Cerebellar cortex (tissue), 1 donor: ENCODE measurements at regions not wholly inside any gene's neighbourhood (a gene's known extent, or its start where the extent isn't known, plus 50 kb on each side); places are given as distances from the start of the nearest gene placed in this dataset.

Experiments used
- DNase-seq: peaks from one replicate; pipeline ENCODE4 v3.0.0-alpha.2; 2015; ENCODE audit warnings: low spot score

GRCh38 chr2:9772035-9772998 lies 71.0 kb upstream of the TAF1B start:
- no peak for DNase-seq

GRCh38 chr2:9772999-9773902 lies 70.0 kb upstream of the TAF1B start:
- DNase-seq: no peak

GRCh38 chr2:9773903-9774239 lies 69.4 kb upstream of the TAF1B start:
- DNase-seq: no peak

GRCh38 chr2:9774266-9774665 lies 69.0 kb upstream of the TAF1B start:
- no peak for DNase-seq

- no peak for DNase-seq
These were observed 67.9 kb upstream of the TAF1B start for GRCh38 chr2:9775351-9775750.

GRCh38 chr2:9775999-9776712 lies 67.1 kb upstream of the TAF1B start:
- DNase-seq: no peak

- DNase-seq: no peak
These were observed 66.2 kb upstream of the TAF1B start for GRCh38 chr2:9777081-9777480.

- no peak for DNase-seq
These were observed 65.3 kb upstream of the TAF1B start for GRCh38 chr2:9778012-9778411.

- DNase-seq: no peak
These were observed 64.6 kb upstream of the TAF1B start for GRCh38 chr2:9778471-9779316.

GRCh38 chr2:9779596-9780264 lies 63.5 kb upstream of the TAF1B start:
- no peak for DNase-seq

GRCh38 chr2:9780368-9781130 lies 62.7 kb upstream of the TAF1B start:
- DNase-seq: no peak

- DNase-seq: no peak
These were observed 62.0 kb upstream of the TAF1B start for GRCh38 chr2:9781252-9781651.

GRCh38 chr2:9782197-9782719 lies 61.0 kb upstream of the TAF1B start:
- DNase-seq: peak; percentile 73

GRCh38 chr2:9789371-9789770 lies 53.9 kb upstream of the TAF1B start:
- no peak for DNase-seq

- no peak for DNase-seq
These were observed 52.5 kb upstream of the TAF1B start for GRCh38 chr2:9790702-9791225.

GRCh38 chr2:9791711-9792110 lies 51.6 kb upstream of the TAF1B start:
- no peak for DNase-seq

- no peak for DNase-seq
These were observed 49.9 kb upstream of the TAF1B start for GRCh38 chr2:9793156-9793917.
